HG03432 (cell line): ENCODE measurements at regions not wholly inside any gene's neighbourhood (a gene's known extent, or its start where the extent isn't known, plus 50 kb on each side); places are given as distances from the start of the nearest gene placed in this dataset.

Experiments used
- ATAC-seq: cut with Tn5 transposase; IDR thresholded peaks from one replicate; pipeline ENCODE4 v1.9.1; 2021; ENCODE audit warnings: mild to moderate bottlenecking, moderate library complexity; ENCODE audit not compliant: unreplicated experiment

GRCh38 chr2:105596411-105596921 lies 148.2 kb upstream of the NCK2 start:
- no peak for ATAC-seq

- ATAC-seq = no peak
These were observed 149.2 kb upstream of the NCK2 start for GRCh38 chr2:105595536-105595935.

GRCh38 chr2:105593221-105593967 lies 151.3 kb upstream of the NCK2 start:
- ATAC-seq = no peak

DNA sequence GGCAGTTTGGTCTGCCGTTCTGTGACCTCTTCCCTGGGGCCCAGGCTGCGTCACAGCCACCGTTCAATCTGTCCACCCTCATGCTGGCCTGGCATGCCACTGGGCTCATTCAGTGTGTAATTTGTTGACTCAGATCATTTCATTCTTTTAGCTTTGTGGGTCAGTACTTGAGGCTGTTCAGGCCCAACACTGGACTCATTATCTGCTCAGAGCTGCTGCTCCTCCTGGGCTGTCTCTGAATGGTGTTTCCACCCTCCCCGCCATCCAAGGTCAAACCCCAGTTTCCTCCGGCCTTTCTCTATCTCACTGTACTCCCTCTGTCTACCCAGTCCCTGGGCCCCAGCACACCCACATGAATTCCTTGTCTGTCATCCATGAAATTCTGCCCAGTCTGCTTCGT lies 152.4 kb upstream of the NCK2 start:
- ATAC-seq = no peak

- ATAC-seq = no peak
These were observed 153.7 kb upstream of the NCK2 start for GRCh38 chr2:105590780-105591660.

DNA sequence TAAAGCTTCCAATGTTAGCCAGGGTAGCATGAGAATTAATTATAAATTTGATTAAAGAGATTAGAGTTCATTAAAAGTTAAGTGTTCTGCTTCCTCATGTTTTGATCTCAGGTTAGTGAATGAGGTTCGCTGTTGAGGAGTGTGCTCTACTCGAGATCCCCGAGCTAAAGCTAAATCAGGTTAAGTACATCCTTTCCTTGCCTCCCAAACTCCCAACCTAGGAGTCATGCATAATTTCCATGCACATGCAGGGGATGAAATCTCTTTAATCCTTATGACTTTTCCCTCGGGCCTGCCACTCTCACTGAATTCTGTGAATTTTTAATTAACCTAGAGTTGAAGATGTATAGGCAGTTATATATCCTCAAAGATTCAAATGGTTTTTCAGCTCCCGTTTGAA lies 156.1 kb upstream of the NCK2 start:
- no peak for ATAC-seq

- ATAC-seq = no peak
These were observed 157.1 kb upstream of the NCK2 start for GRCh38 chr2:105587637-105588036.

GRCh38 chr2:105584435-105585010 lies 160.2 kb upstream of the NCK2 start:
- ATAC-seq = no peak

DNA sequence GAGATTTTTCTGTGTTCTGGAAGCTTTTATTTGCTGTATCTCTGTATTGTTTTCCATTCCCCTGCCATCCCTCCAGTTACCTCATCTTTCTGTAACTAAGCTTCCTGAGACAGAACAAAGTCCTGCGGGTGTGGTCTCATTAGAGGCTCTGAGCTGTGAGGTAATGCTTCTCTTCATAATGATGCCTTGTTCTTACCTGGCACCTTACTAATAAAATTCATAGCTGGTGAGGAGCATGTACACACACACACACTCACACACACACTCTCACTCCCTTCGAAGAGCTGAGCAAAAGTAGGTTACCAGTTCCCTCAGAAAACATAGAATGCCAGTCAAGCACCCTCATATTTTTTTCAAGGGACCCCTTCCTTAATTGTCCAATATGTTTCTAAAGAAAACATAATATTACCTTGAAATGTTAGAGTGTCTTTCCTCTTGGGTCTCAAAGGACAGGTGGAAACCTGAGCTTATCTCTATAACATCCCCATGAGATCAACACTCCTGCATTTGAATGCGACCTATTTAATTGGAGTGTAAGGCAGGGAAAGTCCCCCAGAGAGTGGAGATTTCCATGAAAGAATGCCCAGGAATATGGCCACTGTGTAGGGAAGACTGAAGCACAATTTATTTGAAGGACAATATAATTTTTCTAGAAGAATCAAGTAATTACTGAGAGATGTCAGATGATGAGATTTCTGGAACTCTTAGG lies 161.6 kb upstream of the NCK2 start:
- no peak for ATAC-seq

- ATAC-seq = no peak
These were observed 163.2 kb upstream of the NCK2 start for GRCh38 chr2:105581555-105581944.

- no peak for ATAC-seq
These were observed 163.7 kb upstream of the NCK2 start for GRCh38 chr2:105580870-105581554.

- no peak for ATAC-seq
These were observed 164.5 kb upstream of the NCK2 start for GRCh38 chr2:105580216-105580615.

GRCh38 chr2:105578166-105578565 lies 166.5 kb upstream of the NCK2 start:
- ATAC-seq = no peak

DNA sequence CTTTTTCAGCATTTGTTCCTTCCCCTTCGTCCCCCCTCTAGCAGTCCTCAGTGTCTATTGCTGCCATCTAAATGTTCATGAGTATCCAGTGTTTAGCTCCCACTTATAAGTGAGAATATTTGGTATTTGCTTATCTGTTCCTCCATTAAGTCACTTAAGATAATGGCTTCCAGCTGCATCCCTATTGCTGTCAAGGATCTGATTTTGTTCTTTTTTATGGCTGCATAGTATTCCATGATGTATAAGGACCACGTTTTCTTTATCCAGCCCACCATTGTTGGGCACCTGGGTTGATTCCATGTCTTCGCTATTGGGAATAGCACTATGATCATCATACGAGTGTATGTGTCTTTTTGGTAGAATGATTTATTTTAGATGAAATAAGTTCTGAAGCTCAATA lies 166.9 kb upstream of the NCK2 start:
- no peak for ATAC-seq

GRCh38 chr2:105576440-105577241 lies 168.1 kb upstream of the NCK2 start:
- ATAC-seq = peak; percentile 40

- ATAC-seq = peak; percentile 8
These were observed 168.7 kb upstream of the NCK2 start for GRCh38 chr2:105576050-105576439.

DNA sequence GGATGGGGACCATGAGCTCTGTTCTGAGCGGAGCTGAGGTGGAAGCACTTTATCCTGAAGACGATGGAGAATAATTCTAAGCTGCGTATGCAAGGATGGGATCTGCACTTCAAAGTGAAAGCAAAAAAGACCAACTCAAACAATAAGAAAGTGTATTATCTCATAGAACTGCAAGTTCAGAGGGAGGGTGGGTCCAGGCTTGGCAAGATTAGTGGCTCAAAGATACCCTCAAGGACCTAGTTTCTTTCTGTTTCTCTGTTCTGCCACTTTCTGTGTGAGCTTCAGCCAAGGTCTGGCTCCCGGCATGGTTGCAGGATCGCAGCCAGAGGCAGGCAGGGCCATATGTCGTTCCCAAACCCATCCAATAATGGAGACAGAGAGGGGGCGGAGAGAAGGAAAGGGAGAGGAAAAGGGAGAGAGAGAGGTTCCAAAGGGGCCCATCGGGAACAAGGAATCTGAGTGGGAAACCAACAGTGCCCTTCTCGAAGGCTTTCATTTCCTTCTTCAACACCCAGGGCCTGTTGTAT lies 169.2 kb upstream of the NCK2 start:
- no peak for ATAC-seq

DNA sequence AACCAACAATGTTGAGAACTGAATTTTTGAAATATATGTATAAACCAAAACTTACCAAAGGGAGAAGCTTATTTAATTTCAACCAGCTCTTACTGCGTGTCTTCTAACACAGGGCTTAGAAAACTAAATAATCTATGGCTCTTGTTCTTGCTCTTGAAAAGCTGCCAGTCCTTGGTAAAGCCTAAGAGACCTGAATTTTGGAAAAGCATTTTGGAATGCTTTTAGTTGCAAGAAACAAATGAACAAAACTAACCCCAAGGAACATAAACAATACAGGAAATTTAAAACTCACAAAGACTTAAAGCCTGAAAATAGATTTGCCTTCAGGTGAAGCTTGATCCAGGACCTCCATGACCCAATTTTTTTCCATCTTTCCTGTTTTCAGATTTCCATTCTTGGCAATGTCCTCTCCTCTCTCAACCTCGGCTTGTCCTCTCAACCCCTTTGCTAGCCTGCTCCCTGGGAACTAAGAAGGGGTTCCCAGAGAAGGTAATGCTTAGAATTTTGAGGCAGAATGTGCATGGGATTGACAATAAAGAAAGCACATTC lies 169.8 kb upstream of the NCK2 start:
- no peak for ATAC-seq
